ENCODE measurements at regions not wholly inside any gene's neighbourhood (a gene's known extent, or its start where the extent isn't known, plus 50 kb on each side); places are given as distances from the start of the nearest gene placed in this dataset.
"Not testable (repeated sequence)": the region's sequence is repeated elsewhere in the genome, so short reads cannot be mapped to it uniquely, and the experiment has no call there.

DNA sequence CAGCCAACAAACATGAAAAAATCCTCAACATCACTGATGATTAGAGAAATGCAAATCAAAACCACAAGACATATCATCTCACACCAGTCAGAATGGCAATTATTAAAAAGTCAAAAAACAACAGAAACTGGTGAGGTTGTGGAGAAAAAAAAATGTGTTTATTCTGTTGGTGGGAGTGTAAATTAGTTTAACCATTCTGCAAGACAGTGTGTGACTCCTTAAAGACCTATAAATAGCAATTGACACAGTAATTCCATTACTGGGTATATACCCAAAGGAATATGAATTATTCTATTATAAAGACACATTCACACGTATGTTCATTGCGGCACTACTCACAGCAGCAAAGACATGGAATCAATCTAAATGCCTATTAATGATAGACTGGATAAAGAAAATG is 427.3 kb upstream of the CHORDC1 start:
- no peak for DNase-seq (ENCODE audit: low spot score)

- DNase-seq (ENCODE audit: low spot score): no peak
Measured at GRCh38 chr11:90646706-90647105, 423.9 kb upstream of the CHORDC1 start.

DNA sequence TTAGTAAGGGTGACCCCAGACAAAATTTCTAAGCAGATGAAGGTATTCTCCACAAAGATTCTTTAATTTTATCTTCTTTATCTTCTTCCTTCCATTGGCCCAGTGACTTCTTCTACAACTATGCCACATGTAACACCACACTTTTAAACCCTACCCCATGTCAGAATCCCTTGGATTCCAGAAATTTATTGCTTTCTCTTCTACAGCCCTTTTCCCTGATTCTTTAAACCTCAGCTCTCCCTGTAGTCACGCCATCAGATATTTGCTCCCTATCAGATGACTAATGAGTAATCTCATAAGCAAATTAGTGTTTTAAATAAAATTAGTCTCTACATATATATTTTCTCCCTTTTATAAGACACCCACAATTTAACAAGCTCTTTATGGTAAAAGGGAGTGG is 423.4 kb upstream of the CHORDC1 start:
- DNase-seq (ENCODE audit: low spot score): no peak

DNA sequence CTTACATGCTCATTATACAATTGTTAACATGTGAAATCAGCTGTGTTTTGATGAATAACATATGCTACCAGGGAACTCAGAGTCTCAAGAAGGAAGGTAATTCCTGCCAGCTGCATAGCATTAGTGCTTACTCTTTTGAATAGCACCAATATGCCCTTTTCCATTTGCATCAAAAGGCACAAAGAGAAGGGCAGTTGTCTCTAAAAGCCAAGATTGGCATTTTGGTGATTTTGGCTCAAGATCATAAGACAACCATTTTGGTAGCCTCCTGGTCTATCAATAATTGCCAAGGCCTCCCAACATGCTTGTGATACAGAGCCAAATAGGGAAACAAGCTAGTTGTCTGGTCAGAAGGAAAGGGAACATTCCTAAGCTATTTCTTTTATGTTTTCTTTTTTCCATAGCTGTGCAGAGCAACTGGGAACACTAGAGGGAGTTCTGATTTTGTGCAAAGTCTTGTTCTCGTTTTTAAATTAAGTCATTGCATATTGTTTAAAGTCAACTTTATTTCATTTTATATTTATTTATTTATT is 416.7 kb upstream of the CHORDC1 start:
- no peak for DNase-seq (ENCODE audit: low spot score)

GRCh38 chr11:90635886-90636285 is 413.0 kb upstream of the CHORDC1 start:
- DNase-seq (ENCODE audit: low spot score): no peak

- no peak for DNase-seq (ENCODE audit: low spot score)
Measured at GRCh38 chr11:90635151-90635550, 412.3 kb upstream of the CHORDC1 start.

- DNase-seq (ENCODE audit: low spot score): no peak
Measured at GRCh38 chr11:90630176-90630575, 407.3 kb upstream of the CHORDC1 start.

GRCh38 chr11:90629229-90629806 is 406.5 kb upstream of the CHORDC1 start:
- DNase-seq (ENCODE audit: low spot score): no peak

- DNase-seq (ENCODE audit: low spot score): no peak
Measured at GRCh38 chr11:90614318-90614717, 391.5 kb upstream of the CHORDC1 start.

DNA sequence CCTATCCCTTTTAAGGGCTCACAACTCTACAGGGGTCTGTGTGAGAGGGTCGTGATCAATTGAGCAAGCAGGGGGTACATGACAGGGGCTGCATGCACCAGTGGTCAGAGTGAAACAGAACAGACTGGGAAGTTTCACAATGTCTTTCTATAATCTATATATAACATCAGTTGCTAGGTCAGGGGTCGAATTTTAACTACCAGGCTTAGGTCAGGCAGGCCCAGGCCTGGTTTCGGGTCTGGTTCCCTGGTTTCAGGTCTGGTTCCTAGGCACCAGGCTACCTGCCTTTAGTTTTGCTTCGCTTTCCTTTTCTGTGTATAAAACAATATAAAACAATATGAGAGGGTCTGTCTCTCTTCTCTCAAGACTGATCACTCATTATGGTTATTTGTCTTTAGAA is 390.2 kb upstream of the CHORDC1 start:
- not testable (repeated sequence) for DNase-seq (ENCODE audit: low spot score)

- no peak for DNase-seq (ENCODE audit: low spot score)
Measured at GRCh38 chr11:90606721-90607120, 383.9 kb upstream of the CHORDC1 start.

GRCh38 chr11:90601261-90601660 is 378.4 kb upstream of the CHORDC1 start:
- no peak for DNase-seq (ENCODE audit: low spot score)

DNA sequence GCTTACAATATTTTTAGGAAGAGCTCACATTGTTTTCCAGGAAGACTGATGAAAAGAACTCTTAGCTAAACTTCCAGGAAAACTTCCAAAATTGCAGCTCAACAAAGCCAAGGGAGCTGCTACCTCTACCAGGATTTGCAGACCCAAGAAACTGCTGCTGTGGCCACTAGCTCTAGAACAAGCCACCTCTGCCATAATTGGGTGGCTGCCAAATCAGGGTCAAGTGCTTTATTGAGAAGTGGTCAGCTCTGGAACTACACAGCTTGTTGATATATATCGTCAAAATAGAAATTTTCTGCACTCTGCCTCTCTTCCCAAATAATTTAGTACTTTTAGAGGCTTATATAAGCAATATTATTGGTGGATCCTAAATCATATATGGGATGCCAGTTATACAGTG is 371.8 kb upstream of the CHORDC1 start:
- no peak for DNase-seq (ENCODE audit: low spot score)

- no peak for DNase-seq (ENCODE audit: low spot score)
Measured at GRCh38 chr11:90593099-90593498, 370.2 kb upstream of the CHORDC1 start.

DNA sequence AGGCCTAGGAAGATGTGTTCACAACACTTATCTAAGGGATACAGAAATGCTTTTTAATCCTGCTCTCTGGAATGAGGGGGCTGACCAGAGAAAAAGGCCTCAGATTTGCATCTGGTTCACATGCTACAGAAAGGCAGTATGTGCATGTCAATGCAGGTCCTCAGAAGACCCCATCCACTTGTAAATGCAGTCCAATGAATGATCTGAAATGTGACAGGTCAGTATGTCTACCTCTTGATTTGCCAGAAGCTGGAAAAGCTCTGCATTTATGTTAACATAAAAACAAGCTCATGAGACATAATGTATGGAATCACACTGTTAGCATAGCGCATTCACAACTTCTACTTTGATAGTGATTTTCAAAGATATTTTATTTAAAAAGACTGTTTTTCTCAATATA is 367.4 kb upstream of the CHORDC1 start:
- no peak for DNase-seq (ENCODE audit: low spot score)

- no peak for DNase-seq (ENCODE audit: low spot score)
Measured at GRCh38 chr11:90589735-90590134, 366.9 kb upstream of the CHORDC1 start.

- no peak for DNase-seq (ENCODE audit: low spot score)
Measured at GRCh38 chr11:90587896-90588295, 365.0 kb upstream of the CHORDC1 start.

- DNase-seq (ENCODE audit: low spot score): no peak
Measured at GRCh38 chr11:90585491-90585890, 362.6 kb upstream of the CHORDC1 start.

- DNase-seq (ENCODE audit: low spot score): not testable (repeated sequence)
Measured at GRCh38 chr11:90582999-90583398, 360.1 kb upstream of the CHORDC1 start.

DNA sequence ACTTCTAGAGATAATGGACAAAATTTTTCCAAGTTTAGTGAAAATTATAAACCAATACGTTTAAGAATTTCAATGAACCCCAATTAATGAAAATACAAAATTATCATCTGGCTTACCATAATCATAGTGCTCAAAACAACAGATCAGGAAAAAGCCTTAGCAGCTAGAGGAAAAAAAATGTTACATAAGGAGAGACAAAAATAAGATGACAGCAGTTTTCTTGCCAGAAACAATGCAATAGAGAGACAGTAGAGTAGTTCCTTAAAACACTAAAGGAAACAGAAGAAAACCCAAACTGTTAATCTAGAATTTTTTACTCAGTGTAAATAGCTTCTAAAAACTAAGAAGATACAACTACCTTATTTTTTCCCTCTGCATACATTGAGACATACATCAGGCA is 341.7 kb upstream of the CHORDC1 start:
- DNase-seq (ENCODE audit: low spot score): no peak

- no peak for DNase-seq (ENCODE audit: low spot score)
Measured at GRCh38 chr11:90558328-90558865, 335.5 kb upstream of the CHORDC1 start.

GRCh38 chr11:90556606-90557005 is 333.8 kb upstream of the CHORDC1 start:
- no peak for DNase-seq (ENCODE audit: low spot score)

GRCh38 chr11:90556026-90556425 is 333.2 kb upstream of the CHORDC1 start:
- no peak for DNase-seq (ENCODE audit: low spot score)

DNA sequence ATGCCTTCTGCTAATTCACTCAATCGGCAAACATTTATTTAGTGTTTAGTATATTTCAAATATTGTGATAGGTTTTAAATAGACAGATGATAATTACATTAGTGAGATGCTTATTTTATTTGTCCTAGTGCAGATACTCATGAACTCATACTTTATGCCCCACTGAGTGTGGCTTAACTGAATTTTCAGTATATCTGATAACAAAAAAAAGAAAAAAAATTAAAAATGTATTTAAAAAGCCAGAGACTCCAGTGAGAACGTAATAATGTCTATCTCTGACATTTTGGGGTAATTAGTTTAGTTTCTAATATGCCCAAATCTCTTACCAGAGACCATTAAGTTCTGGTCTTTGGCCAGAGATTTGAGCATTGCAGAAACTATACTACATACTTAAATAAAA is 332.6 kb upstream of the CHORDC1 start:
- no peak for DNase-seq (ENCODE audit: low spot score)

Data from LoVo (cell line).